B cell (primary cell): ENCODE measurements at regions not wholly inside any gene's neighbourhood (a gene's known extent, or its start where the extent isn't known, plus 50 kb on each side); places are given as distances from the start of the nearest gene placed in this dataset.

Experiments used
- ATAC-seq: fragments of 200-7000 bp; cut with Tn5 transposase; one replicate; pipeline ENCODE4 v1.10.0; 2021; ENCODE audit warnings: low read depth, mild to moderate bottlenecking, moderate number of reproducible peaks, moderate library complexity
- CTCF ChIA-PET: fragments of 350-600 bp; sonication (Branson Sonifier 250); formaldehyde crosslinking; loops from one replicate; lab custom pipeline; 2021; ENCODE audit warnings: antibody characterized with exemption, inconsistent platforms; lab: Charles Lee
- POLR2A ChIA-PET: fragments of 350-600 bp; sonication (Branson Sonifier 250); formaldehyde crosslinking; loops from one replicate; lab custom pipeline; 2021; ENCODE audit warnings: antibody characterized with exemption; lab: Charles Lee
- DNase-seq: peaks from one replicate; pipeline ENCODE4 v3.0.0; 2013
- H2AFZ ChIP-seq: 2 replicates; pipeline ENCODE4 v1.6.1; 2012; ENCODE audit warnings: mild to moderate bottlenecking, low read depth, low read length; ENCODE audit not compliant: insufficient read depth, poor library complexity, severe bottlenecking
- H3K27ac ChIP-seq, 2 donors: 1 replicate in 1 of 2; 2 replicates in 1 of 2; pipeline ENCODE4 v1.5.1; 2012 to 2013; ENCODE audit warnings: low read length in 2 of 2, mild to moderate bottlenecking in 2 of 2, moderate library complexity in 1 of 2
- H3K27me3 ChIP-seq, 4 experiments: fragments of 200-600 bp in 1 of 4; sonication (generic) in 1 of 4; replicated peaks in 1 of 4; 1 replicate in 2 of 4; 2 replicates in 2 of 4; pipeline versions ENCODE4 v1.6.1 to v1.7.0; 2013 to 2016; ENCODE audit warnings: low read length in 3 of 4, mild to moderate bottlenecking in 2 of 4, mixed read lengths in 1 of 4, moderate library complexity in 1 of 4; ENCODE audit not compliant: insufficient read depth in 4 of 4, control insufficient read depth in 3 of 4; ENCODE audit errors: control extremely low read depth in 1 of 4
- H3K36me3 ChIP-seq, 2 experiments: replicated peaks in 1 of 2; 1 replicate in 1 of 2; 2 replicates in 1 of 2; pipeline versions ENCODE4 v1.6.1 to v1.7.1; 2013; ENCODE audit warnings: low read length in 1 of 2; ENCODE audit not compliant: insufficient read depth in 2 of 2, control insufficient read depth in 1 of 2; ENCODE audit errors: control extremely low read depth in 1 of 2, extremely low read depth in 1 of 2
- H3K4me1 ChIP-seq, 2 donors: fragments of 200-600 bp in 1 of 2; sonication (generic) in 1 of 2; 1 replicate in 1 of 2; 2 replicates in 1 of 2; pipeline versions ENCODE4 v1.5.1 to v1.6.1; 2013 to 2017; ENCODE audit warnings: low read length in 2 of 2; ENCODE audit not compliant: control insufficient read depth in 2 of 2, insufficient read depth in 2 of 2
- H3K4me2 ChIP-seq: replicated peaks from 2 replicates; pipeline ENCODE3; 2012; ENCODE audit warnings: mild to moderate bottlenecking, low read depth, low read length; ENCODE audit not compliant: poor library complexity, severe bottlenecking
- H3K4me3 ChIP-seq, 5 experiments: fragments of 200-600 bp in 1 of 5; sonication (generic) in 1 of 5; 1 replicate in 3 of 5; 2 replicates in 2 of 5; pipeline versions ENCODE4 v1.5.1 to v1.7.0; 2011 to 2016; ENCODE audit warnings: low read length in 4 of 5, mild to moderate bottlenecking in 4 of 5, low read depth in 2 of 5, control low read depth in 1 of 5, moderate library complexity in 1 of 5; ENCODE audit not compliant: insufficient read depth in 1 of 5; ENCODE audit errors: control extremely low read depth in 1 of 5, extremely low read depth in 1 of 5
- H3K79me2 ChIP-seq: fragments of 200-600 bp; sonication (generic); one replicate; pipeline ENCODE4 v1.6.0; 2016; ENCODE audit warnings: low read length; ENCODE audit not compliant: control insufficient read depth, insufficient read depth
- H3K9ac ChIP-seq: fragments of 200-600 bp; sonication (generic); 2 replicates; pipeline ENCODE4 v1.6.1; 2017; ENCODE audit warnings: mild to moderate bottlenecking, low read length, moderate library complexity
- H3K9me3 ChIP-seq, 3 donors: one replicate each; pipeline versions ENCODE4 v1.6.1 to v1.7.1; 2013; ENCODE audit warnings: low read length in 2 of 3; ENCODE audit not compliant: control insufficient read depth in 2 of 3, insufficient read depth in 1 of 3; ENCODE audit errors: control extremely low read depth in 1 of 3
- H4K20me1 ChIP-seq: 2 replicates; pipeline ENCODE4 v1.6.0; 2012; ENCODE audit warnings: mild to moderate bottlenecking, low read length; ENCODE audit not compliant: insufficient read depth, control insufficient read depth, poor library complexity, severe bottlenecking
- H3K27ac Mint-ChIP-seq: one replicate; pipeline ENCODE4 v1.8.0; 2021; ENCODE audit warnings: mixed read lengths
- H3K27me3 Mint-ChIP-seq: one replicate; pipeline ENCODE4 v1.8.0; 2021; ENCODE audit warnings: mixed read lengths
- H3K4me1 Mint-ChIP-seq: one replicate; pipeline ENCODE4 v1.8.0; 2021; ENCODE audit warnings: mixed read lengths
- H3K4me3 Mint-ChIP-seq: one replicate; pipeline ENCODE4 v1.8.0; 2021; ENCODE audit warnings: mixed read lengths
- H3K9me3 Mint-ChIP-seq: one replicate; pipeline ENCODE4 v1.8.0; 2022; ENCODE audit warnings: mixed read lengths; ENCODE audit not compliant: insufficient read depth
- CTCF ChIP-seq: fragments of 200-600 bp; IDR thresholded peaks from one replicate; pipeline ENCODE4 v1.8.0; 2022; ENCODE audit warnings: antibody characterized with exemption, mild to moderate bottlenecking
- EZH2 ChIP-seq: IDR thresholded peaks from 2 replicates; pipeline ENCODE4 v1.6.1; 2012; ENCODE audit warnings: borderline replicate concordance, low read depth, mild to moderate bottlenecking, moderate library complexity, low read length; ENCODE audit not compliant: insufficient read depth, poor library complexity, severe bottlenecking
- WGBS: methylation state at CpG from one replicate; pipeline ENCODE4 v1.1.5; 2013; ENCODE audit warnings: missing lambda C conversion rate; ENCODE audit not compliant: insufficient coverage; 5-methylcytosine and 5-hydroxymethylcytosine counted together
- intact Hi-C: fragments of 100-400 bp; cut with micrococcal nuclease; formaldehyde crosslinking; loops from one replicate; pipeline ENCODE4 v1.10.0; 2022

- no peak for TF ChIP-seq CTCF
- TF ChIP-seq EZH2, result no peak
Observed at GRCh38 chr9:90502134-90502533, 140.5 kb downstream of the DIRAS2 start.

GRCh38 chr9:90504486-90504885 lies 138.1 kb downstream of the DIRAS2 start:
- Histone ChIP-seq H3K4me3 (no peak overlapping the region), H2AFZ (no peak overlapping the region), H3K9ac (no peak overlapping the region), H3K4me1 (peaks cover 0 to 2% of the 10 kb centered on the region in 2 donors), H4K20me1 (no peaks in the 10 kb centered on the region), H3K79me2 (no peaks in the 10 kb centered on the region), H3K27me3 (peaks cover 0 to 2% (median 0%) of the 10 kb centered on the region in 4 experiments), H3K27ac (no peak overlapping the region), H3K4me2 (no peak overlapping the region), H3K9me3 (no peaks in the 10 kb centered on the region), H3K36me3 (no peaks in the 10 kb centered on the region)
- DNase-seq (no peak), ATAC-seq (no peak)
- CTCF ChIA-PET, result no interaction called here
- intact Hi-C loops, result no loop called here
- Mint-ChIP-seq H3K4me3 (no peak overlapping the region), H3K27me3 (no peaks in the 10 kb centered on the region), H3K27ac (no peak overlapping the region), H3K4me1 (peaks cover 2% of the 10 kb centered on the region), H3K9me3 (no peaks in the 10 kb centered on the region)
- POLR2A ChIA-PET, result no interaction called here
- TF ChIP-seq CTCF, result no peak
- no peak for TF ChIP-seq EZH2

More at GRCh38 chr9:90502134-90502533, 140.5 kb downstream of the DIRAS2 start:
- no CpG with 5 or more reads among the region's 4 CpGs for WGBS
- Mint-ChIP-seq H3K27ac (no peak overlapping the region), H3K4me3 (no peak overlapping the region), H3K27me3 (no peaks in the 10 kb centered on the region), H3K9me3 (no peaks in the 10 kb centered on the region), H3K4me1 (no peaks in the 10 kb centered on the region)
- Histone ChIP-seq H3K79me2 (no peaks in the 10 kb centered on the region), H3K9me3 (no peaks in the 10 kb centered on the region), H3K27ac (no peak overlapping the region), H3K36me3 (no peaks in the 10 kb centered on the region), H3K4me3 (no peak overlapping the region), H3K9ac (no peak overlapping the region), H2AFZ (no peak overlapping the region), H3K4me2 (no peak overlapping the region), H3K4me1 (no peaks in the 10 kb centered on the region), H3K27me3 (peaks cover 0 to 2% (median 0%) of the 10 kb centered on the region in 4 experiments), H4K20me1 (no peaks in the 10 kb centered on the region)
- no peak for ATAC-seq
- DNase-seq, result no peak
- intact Hi-C loops, result no loop called here
- ChIA-PET POLR2A (no interaction called here), CTCF (interaction anchor here (0.6 kb wide), 1 partner anchor 367 kb away, joined by 3 read pairs; no protein-coding TSS in a partner anchor)
